ENCODE measurements at regions not wholly inside any gene's neighbourhood (a gene's known extent, or its start where the extent isn't known, plus 50 kb on each side); places are given as distances from the start of the nearest gene placed in this dataset.
"Not testable (repeated sequence)": the region's sequence is repeated elsewhere in the genome, so short reads cannot be mapped to it uniquely, and the experiment has no call there.

GRCh38 chr10:6796231-6796630, 216.2 kb upstream of the PRKCQ start (continued):
- no peak for TF ChIP-seq ATF2 (tag by site-specific recombination; IDR thresholded peaks at IDR 0.05; ENCODE audit: low read depth)
- TF ChIP-seq EGR2 (tag by site-specific recombination; IDR thresholded peaks at IDR 0.05; ENCODE audit: low read depth) = no peak
- no peak for TF ChIP-seq ZXDB (tag by site-specific recombination; IDR thresholded peaks at IDR 0.05)
- TF ChIP-seq KLF10 (tag by site-specific recombination; IDR thresholded peaks at IDR 0.05) = no peak
- no peak for TF ChIP-seq ZNF133 (tag by site-specific recombination; IDR thresholded peaks at IDR 0.05)
- no peak for TF ChIP-seq ZNF114 (tag by site-specific recombination; IDR thresholded peaks at IDR 0.05)
- no peak for TF ChIP-seq ZNF521 (tag by site-specific recombination; IDR thresholded peaks at IDR 0.05)
- no peak for TF ChIP-seq ZNF18 (tag by site-specific recombination; IDR thresholded peaks at IDR 0.05)
- TF ChIP-seq ZNF148 (tag by site-specific recombination; IDR thresholded peaks at IDR 0.05; ENCODE audit: borderline replicate concordance) = no peak
- TF ChIP-seq MZF1 (tag by site-specific recombination; IDR thresholded peaks at IDR 0.05; ENCODE audit: borderline replicate concordance) = no peak
- TF ChIP-seq ZNF513 (tag by site-specific recombination; IDR thresholded peaks at IDR 0.05) = no peak

- Histone ChIP-seq H3K4me3 (ENCODE audit: low read depth, low read length) (no peak overlapping the region), H3K27ac (ENCODE audit: extremely low read depth, low read depth, low read length) (no peak overlapping the region), H3K9me3 (ENCODE audit: control insufficient read depth, insufficient read depth, low read depth, low read length) (no peaks in the 10 kb centered on the region), H3K36me3 (ENCODE audit: control insufficient read depth in 2 of 2, insufficient read depth in 1 of 2, low read length in 2 of 2) (no peaks in the 10 kb centered on the region), H3K4me1 (ENCODE audit: control insufficient read depth, insufficient read depth, low read length) (no peaks in the 10 kb centered on the region)
- ChIA-PET POLR2A (no interaction called here), CTCF (no interaction called here)
- no peak for TF ChIP-seq KLF7 (tag by site-specific recombination; IDR thresholded peaks at IDR 0.05; ENCODE audit: borderline replicate concordance)
- no peak for TF ChIP-seq ZFP3 (tag by site-specific recombination; IDR thresholded peaks at IDR 0.05; ENCODE audit: low read depth)
- no peak for TF ChIP-seq ZNF529 (tag by site-specific recombination; IDR thresholded peaks at IDR 0.05; ENCODE audit: insufficient replicate concordance)
- TF ChIP-seq ZBTB1 (tag by site-specific recombination; IDR thresholded peaks at IDR 0.05) = no peak
- no peak for TF ChIP-seq SP2 (tag by site-specific recombination; IDR thresholded peaks at IDR 0.05)
These were observed 215.5 kb upstream of the PRKCQ start for GRCh38 chr10:6795541-6795940.

- POLR2A ChIA-PET; H3K9me3 ChIP-seq (ENCODE audit: control insufficient read depth, insufficient read depth, low read depth, low read length); H3K4me3 ChIP-seq (ENCODE audit: low read depth, low read length); H3K36me3 ChIP-seq (ENCODE audit: control insufficient read depth in 2 of 2, insufficient read depth in 1 of 2, low read length in 2 of 2); H3K4me1 ChIP-seq (ENCODE audit: control insufficient read depth, insufficient read depth, low read length); H3K27ac ChIP-seq (ENCODE audit: extremely low read depth, low read depth, low read length); CTCF ChIA-PET: not testable (repeated sequence)
These were observed 214.8 kb upstream of the PRKCQ start for GRCh38 chr10:6794841-6795240.

All from HEK293 (cell line).